Gastroesophageal sphincter (tissue), 4 donors: ENCODE measurements at regions not wholly inside any gene's neighbourhood (a gene's known extent, or its start where the extent isn't known, plus 50 kb on each side); places are given as distances from the start of the nearest gene placed in this dataset.

Experiments
- ATAC-seq: fragments of 150-250 bp; one replicate; pipeline ENCODE4 v1.9.1; 2016; ENCODE audit warnings: mild to moderate bottlenecking, moderate library complexity
- H3K27ac ChIP-seq, 4 donors: fragments of 200-600 bp; sonication (generic) in 3 of 4; 1 replicate in 3 of 4; 2 replicates in 1 of 4; pipeline ENCODE4 v1.5.1; 2016 to 2019
- H3K27me3 ChIP-seq: fragments of 200-600 bp; sonication (generic); one replicate; pipeline ENCODE4 v1.5.1; 2019
- H3K36me3 ChIP-seq, 2 donors: fragments of 200-600 bp; sonication (generic); one replicate each; pipeline ENCODE4 v1.5.1; 2019; ENCODE audit warnings: control low read depth in 1 of 2
- H3K4me1 ChIP-seq, 3 donors: fragments of 200-600 bp; sonication (generic); 1 replicate in 2 of 3; 2 replicates in 1 of 3; pipeline ENCODE4 v1.5.1; 2016 to 2019; ENCODE audit warnings: control low read depth in 2 of 3
- H3K4me3 ChIP-seq, 2 donors: fragments of 200-600 bp; sonication (generic); one replicate each; pipeline ENCODE4 v1.5.1; 2019; ENCODE audit warnings: mild to moderate bottlenecking in 1 of 2, moderate library complexity in 1 of 2
- H3K9me3 ChIP-seq, 3 donors: fragments of 200-600 bp; sonication (generic); one replicate each; pipeline ENCODE4 v1.5.1; 2017 to 2019; ENCODE audit warnings: control low read depth in 2 of 3
- EP300 ChIP-seq: sonication (generic); formaldehyde crosslinking; IDR thresholded peaks from one replicate; pipeline ENCODE4 v1.6.1; 2017; ENCODE audit warnings: antibody characterized with exemption, mild to moderate bottlenecking
- POLR2A ChIP-seq, 2 donors: fragments of 450-650 bp; IDR thresholded peaks; one replicate each; pipeline ENCODE4 v1.6.1; 2017; ENCODE audit warnings: antibody characterized with exemption in 2 of 2, mild to moderate bottlenecking in 2 of 2, moderate library complexity in 1 of 2
- POLR2AphosphoS5 ChIP-seq: sonication (generic); formaldehyde crosslinking; IDR thresholded peaks from one replicate; pipeline ENCODE4 v1.6.1; 2017; ENCODE audit warnings: antibody characterized with exemption
- WGBS, 2 donors: methylation state at CpG; one replicate each; pipeline ENCODE4 v1.1.5; 2018; ENCODE audit warnings: low coverage in 1 of 2; 5-methylcytosine and 5-hydroxymethylcytosine counted together
- TF ChIP-seq, protein P1 (sequence below), 4 experiments: fragments of 200-600 bp in 2 of 4; fragments of 450-650 bp in 2 of 4; sonication (generic) in 1 of 4; IDR thresholded peaks; one replicate each; pipeline ENCODE4 v1.5.1; 2017 to 2019; ENCODE audit warnings: antibody characterized with exemption in 4 of 4, mild to moderate bottlenecking in 2 of 4, moderate library complexity in 2 of 4

- no peak overlapping the region for H3K27ac ChIP-seq
- ATAC-seq = no peak
- H3K36me3 ChIP-seq = no peaks in the 10 kb centered on the region
- no peak overlapping the region for H3K4me3 ChIP-seq
- H3K4me1 ChIP-seq = no peaks in the 10 kb centered on the region
- no peak for TF ChIP-seq POLR2AphosphoS5
- no peak for TF ChIP-seq EP300
- TF ChIP-seq, protein P1, sequence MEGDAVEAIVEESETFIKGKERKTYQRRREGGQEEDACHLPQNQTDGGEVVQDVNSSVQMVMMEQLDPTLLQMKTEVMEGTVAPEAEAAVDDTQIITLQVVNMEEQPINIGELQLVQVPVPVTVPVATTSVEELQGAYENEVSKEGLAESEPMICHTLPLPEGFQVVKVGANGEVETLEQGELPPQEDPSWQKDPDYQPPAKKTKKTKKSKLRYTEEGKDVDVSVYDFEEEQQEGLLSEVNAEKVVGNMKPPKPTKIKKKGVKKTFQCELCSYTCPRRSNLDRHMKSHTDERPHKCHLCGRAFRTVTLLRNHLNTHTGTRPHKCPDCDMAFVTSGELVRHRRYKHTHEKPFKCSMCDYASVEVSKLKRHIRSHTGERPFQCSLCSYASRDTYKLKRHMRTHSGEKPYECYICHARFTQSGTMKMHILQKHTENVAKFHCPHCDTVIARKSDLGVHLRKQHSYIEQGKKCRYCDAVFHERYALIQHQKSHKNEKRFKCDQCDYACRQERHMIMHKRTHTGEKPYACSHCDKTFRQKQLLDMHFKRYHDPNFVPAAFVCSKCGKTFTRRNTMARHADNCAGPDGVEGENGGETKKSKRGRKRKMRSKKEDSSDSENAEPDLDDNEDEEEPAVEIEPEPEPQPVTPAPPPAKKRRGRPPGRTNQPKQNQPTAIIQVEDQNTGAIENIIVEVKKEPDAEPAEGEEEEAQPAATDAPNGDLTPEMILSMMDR (IDR thresholded peaks at IDR 0.05) = no peak
- TF ChIP-seq POLR2A (IDR thresholded peaks at IDR 0.05) = no peak
- 93 to 100% methylated on average over 1 of the region's 1 CpG for WGBS, 2 donors
- H3K27me3 ChIP-seq = no peaks in the 10 kb centered on the region
- peaks cover 0 to 4% (median 0%) of the 10 kb centered on the region in 3 donors for H3K9me3 ChIP-seq
These were observed 449.7 kb upstream of the USP15 start for GRCh38 chr12:61810486-61810885.

GRCh38 chr12:61821381-61821780 is 438.8 kb upstream of the USP15 start:
- Histone ChIP-seq H3K9me3 (no peaks in the 10 kb centered on the region), H3K27me3 (no peaks in the 10 kb centered on the region), H3K27ac (no peak overlapping the region), H3K36me3 (no peaks in the 10 kb centered on the region), H3K4me1 (no peaks in the 10 kb centered on the region), H3K4me3 (no peak overlapping the region)
- no peak for ATAC-seq
- TF ChIP-seq, protein P1 (IDR thresholded peaks at IDR 0.05) = no peak
- TF ChIP-seq POLR2AphosphoS5 (no peak), EP300 (no peak), POLR2A (IDR thresholded peaks at IDR 0.05) (no peak)

- no peaks in the 10 kb centered on the region for H3K9me3 ChIP-seq
- H3K36me3 ChIP-seq = no peaks in the 10 kb centered on the region
- H3K4me1 ChIP-seq = no peaks in the 10 kb centered on the region
- no peak overlapping the region for H3K4me3 ChIP-seq
- no peak overlapping the region for H3K27ac ChIP-seq
- TF ChIP-seq POLR2A (IDR thresholded peaks at IDR 0.05) = no peak
- TF ChIP-seq, protein P1 (IDR thresholded peaks at IDR 0.05) = no peak
- no peak for TF ChIP-seq EP300
- no peak for TF ChIP-seq POLR2AphosphoS5
- WGBS, 2 donors = 82 to 100% methylated on average over 3 of the region's 3 CpGs
- no peak for ATAC-seq
- H3K27me3 ChIP-seq = no peaks in the 10 kb centered on the region
These were observed 437.1 kb upstream of the USP15 start for GRCh38 chr12:61823102-61823501.

GRCh38 chr12:61846765-61847164 is 413.4 kb upstream of the USP15 start:
- no peak for ATAC-seq
- no peaks in the 10 kb centered on the region for H3K9me3 ChIP-seq
- no peaks in the 10 kb centered on the region for H3K27me3 ChIP-seq
- TF ChIP-seq POLR2AphosphoS5 (no peak), EP300 (no peak), POLR2A (IDR thresholded peaks at IDR 0.05) (no peak)
- TF ChIP-seq, protein P1 (IDR thresholded peaks at IDR 0.05) = no peak
- H3K27ac ChIP-seq = no peak overlapping the region
- H3K36me3 ChIP-seq = no peaks in the 10 kb centered on the region
- WGBS, 2 donors = 81 to 88% methylated on average over 5 of the region's 5 CpGs
- H3K4me1 ChIP-seq = no peaks in the 10 kb centered on the region
- no peak overlapping the region for H3K4me3 ChIP-seq

DNA sequence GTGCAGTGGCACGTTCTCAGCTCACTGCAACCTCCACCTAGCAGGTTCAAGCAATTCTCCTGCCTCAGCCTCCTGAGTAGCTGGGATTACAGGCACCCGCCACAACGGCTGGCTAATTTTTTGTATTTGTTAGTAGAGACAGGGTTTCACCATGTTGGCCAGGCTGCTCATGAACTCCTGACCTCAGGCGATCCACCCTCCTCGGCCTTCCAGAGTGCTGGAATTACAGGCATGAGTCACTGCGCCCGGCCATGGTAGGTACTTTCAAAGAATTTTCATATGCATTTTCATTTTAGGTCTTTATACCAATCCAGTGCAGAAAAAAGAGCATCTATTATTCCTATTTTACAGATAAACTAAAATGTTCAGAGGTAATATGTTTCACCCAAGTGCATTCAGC is 411.3 kb upstream of the USP15 start:
- no peaks in the 10 kb centered on the region for H3K27me3 ChIP-seq
- no peak for ATAC-seq
- WGBS, 2 donors = 91 to 93% methylated on average over 3 to 5 of the region's 7 CpGs
- H3K4me3 ChIP-seq = no peak overlapping the region
- no peaks in the 10 kb centered on the region for H3K4me1 ChIP-seq
- no peak overlapping the region for H3K27ac ChIP-seq
- no peaks in the 10 kb centered on the region for H3K36me3 ChIP-seq
- TF ChIP-seq POLR2A (IDR thresholded peaks at IDR 0.05) (no peak), EP300 (no peak), POLR2AphosphoS5 (no peak)
- TF ChIP-seq, protein P1 (IDR thresholded peaks at IDR 0.05) = no peak
- H3K9me3 ChIP-seq = peaks cover 0 to 6% (median 0%) of the 10 kb centered on the region in 3 donors
